HG02973 (cell line): ENCODE measurements at regions not wholly inside any gene's neighbourhood (a gene's known extent, or its start where the extent isn't known, plus 50 kb on each side); places are given as distances from the start of the nearest gene placed in this dataset.
A peak's percentile ranks its signal among the peaks of the same experiment; 100 is the strongest.

ENCODE experiments used
- ATAC-seq: cut with Tn5 transposase; IDR thresholded peaks from one replicate; pipeline ENCODE4 v1.9.1; 2021; ENCODE audit warnings: moderate library complexity; ENCODE audit not compliant: unreplicated experiment

GRCh38 chr18:62629031-62629430 lies 86.3 kb upstream of the PHLPP1 start:
- no peak for ATAC-seq

GRCh38 chr18:62631173-62631572 lies 84.2 kb upstream of the PHLPP1 start:
- ATAC-seq, result no peak

- no peak for ATAC-seq
Observed at GRCh38 chr18:62632788-62633455, 82.4 kb upstream of the PHLPP1 start.

GRCh38 chr18:62634458-62634857 lies 80.9 kb upstream of the PHLPP1 start:
- no peak for ATAC-seq

- no peak for ATAC-seq
Observed at GRCh38 chr18:62634979-62635630, 80.2 kb upstream of the PHLPP1 start.

- no peak for ATAC-seq
Observed at GRCh38 chr18:62637403-62637802, 77.9 kb upstream of the PHLPP1 start.

GRCh38 chr18:62637807-62638687 lies 77.3 kb upstream of the PHLPP1 start:
- no peak for ATAC-seq

- no peak for ATAC-seq
Observed at GRCh38 chr18:62643181-62643580, 72.2 kb upstream of the PHLPP1 start.

GRCh38 chr18:62644773-62645172 lies 70.6 kb upstream of the PHLPP1 start:
- ATAC-seq, result no peak

- ATAC-seq, result no peak
Observed at GRCh38 chr18:62647179-62647578, 68.2 kb upstream of the PHLPP1 start.

- ATAC-seq, result no peak
Observed at GRCh38 chr18:62648045-62648678, 67.2 kb upstream of the PHLPP1 start.

- ATAC-seq, result peak; percentile 38
Observed at GRCh38 chr18:62651276-62652056, 63.9 kb upstream of the PHLPP1 start.

GRCh38 chr18:62652057-62652629 lies 63.2 kb upstream of the PHLPP1 start:
- ATAC-seq, result peak; percentile 48

GRCh38 chr18:62655520-62656219 lies 59.7 kb upstream of the PHLPP1 start:
- no peak for ATAC-seq

- no peak for ATAC-seq
Observed at GRCh38 chr18:62658028-62658427, 57.3 kb upstream of the PHLPP1 start.

- no peak for ATAC-seq
Observed at GRCh38 chr18:62659698-62660097, 55.6 kb upstream of the PHLPP1 start.

- no peak for ATAC-seq
Observed at GRCh38 chr18:62660691-62661090, 54.6 kb upstream of the PHLPP1 start.

GRCh38 chr18:62663731-62664336 lies 51.5 kb upstream of the PHLPP1 start:
- ATAC-seq, result peak; percentile 79

- peak; percentile 14 for ATAC-seq
Observed at GRCh38 chr18:62664414-62664813, 50.9 kb upstream of the PHLPP1 start.
